GM18517 (cell line): ENCODE measurements at regions not wholly inside any gene's neighbourhood (a gene's known extent, or its start where the extent isn't known, plus 50 kb on each side); places are given as distances from the start of the nearest gene placed in this dataset.

Experiments
- ATAC-seq: cut with Tn5 transposase; IDR thresholded peaks from one replicate; pipeline ENCODE4 v1.9.1; 2021; ENCODE audit warnings: mild to moderate bottlenecking, moderate library complexity; ENCODE audit not compliant: unreplicated experiment

- ATAC-seq = no peak
These were observed 147.9 kb upstream of the CBLN2 start for GRCh38 chr18:72692086-72692485.

DNA sequence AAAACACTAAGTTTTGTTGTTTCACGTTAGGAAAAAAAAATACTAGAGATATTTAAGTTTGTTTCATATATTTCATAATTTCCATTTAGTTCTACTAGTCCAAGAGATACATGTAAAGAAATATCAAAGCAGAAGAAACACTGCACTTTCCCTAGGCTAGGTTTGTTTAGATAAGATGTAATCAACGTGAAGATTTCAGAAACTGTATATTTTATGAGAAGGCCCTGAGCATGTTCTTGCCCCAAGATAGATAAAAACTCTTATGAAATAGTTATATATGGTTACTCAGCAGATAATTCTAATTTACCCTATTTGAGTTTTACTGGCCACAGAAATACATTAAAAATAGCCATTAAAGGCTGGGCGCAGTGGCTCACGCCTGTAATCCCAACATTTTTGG lies 143.6 kb upstream of the CBLN2 start:
- no peak for ATAC-seq

GRCh38 chr18:72675394-72675793 lies 131.3 kb upstream of the CBLN2 start:
- no peak for ATAC-seq

DNA sequence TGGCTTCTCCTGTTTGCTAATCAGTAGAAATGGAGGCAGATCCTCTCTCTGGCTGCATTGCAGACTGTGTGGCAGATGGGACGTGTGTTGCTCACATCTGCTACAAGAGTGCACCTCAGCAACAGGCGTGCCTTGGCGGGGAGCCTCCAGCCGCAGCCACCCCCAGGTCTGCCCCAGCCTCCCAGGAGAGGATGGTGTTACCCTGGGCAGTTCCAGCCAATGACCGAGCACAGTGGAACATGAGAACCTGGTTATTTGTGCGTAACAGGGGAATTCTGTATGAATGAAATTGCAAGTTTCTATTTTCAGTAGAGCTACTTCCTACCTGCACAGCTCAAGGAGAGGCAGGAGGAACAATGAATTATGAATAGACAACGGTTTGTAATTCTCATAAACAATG lies 130.6 kb upstream of the CBLN2 start:
- peak; percentile 62 for ATAC-seq

- ATAC-seq = no peak
These were observed 129.1 kb upstream of the CBLN2 start for GRCh38 chr18:72673242-72673641.

GRCh38 chr18:72672364-72673184 lies 128.4 kb upstream of the CBLN2 start:
- peak; percentile 61 for ATAC-seq

DNA sequence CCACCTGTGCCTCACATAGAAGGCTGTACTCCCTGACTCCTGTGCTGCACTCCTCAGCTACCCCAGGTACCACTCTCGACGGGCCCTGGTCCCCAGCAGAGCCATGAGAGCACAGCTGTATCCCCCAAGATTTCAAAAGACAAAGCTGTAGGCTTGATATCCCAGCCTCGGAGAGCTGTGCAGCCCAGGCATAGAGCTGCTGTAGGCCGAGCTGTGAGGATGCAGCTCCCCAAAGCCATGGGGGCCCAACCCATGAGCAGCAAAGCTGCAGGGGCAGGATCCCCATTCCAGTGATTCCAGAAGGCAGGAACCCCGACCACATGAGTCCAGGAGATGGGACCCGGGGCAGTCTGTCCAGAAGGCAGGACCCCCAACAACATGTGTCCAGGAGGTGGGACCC lies 123.8 kb upstream of the CBLN2 start:
- ATAC-seq = no peak

GRCh38 chr18:72652990-72653593 lies 109.0 kb upstream of the CBLN2 start:
- no peak for ATAC-seq

DNA sequence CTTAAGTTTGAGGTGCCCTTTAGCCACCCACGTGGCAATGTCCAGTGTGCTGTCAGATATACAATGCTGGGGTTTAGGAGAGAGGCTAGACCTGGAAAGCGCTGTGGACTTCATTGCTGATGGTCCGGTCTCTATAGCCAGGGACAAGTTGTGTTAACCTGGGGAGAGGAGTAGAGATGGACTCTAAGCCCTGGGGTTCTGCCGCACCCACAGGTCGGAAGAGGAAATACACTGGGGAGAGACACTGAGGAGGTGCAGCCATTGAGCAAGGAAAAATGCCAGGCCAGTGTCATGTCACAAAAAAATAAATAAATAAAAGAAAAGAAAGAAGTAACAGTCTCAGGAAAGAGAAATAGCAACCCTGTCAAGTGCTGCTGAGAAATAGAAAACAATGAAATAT lies 106.9 kb upstream of the CBLN2 start:
- no peak for ATAC-seq

DNA sequence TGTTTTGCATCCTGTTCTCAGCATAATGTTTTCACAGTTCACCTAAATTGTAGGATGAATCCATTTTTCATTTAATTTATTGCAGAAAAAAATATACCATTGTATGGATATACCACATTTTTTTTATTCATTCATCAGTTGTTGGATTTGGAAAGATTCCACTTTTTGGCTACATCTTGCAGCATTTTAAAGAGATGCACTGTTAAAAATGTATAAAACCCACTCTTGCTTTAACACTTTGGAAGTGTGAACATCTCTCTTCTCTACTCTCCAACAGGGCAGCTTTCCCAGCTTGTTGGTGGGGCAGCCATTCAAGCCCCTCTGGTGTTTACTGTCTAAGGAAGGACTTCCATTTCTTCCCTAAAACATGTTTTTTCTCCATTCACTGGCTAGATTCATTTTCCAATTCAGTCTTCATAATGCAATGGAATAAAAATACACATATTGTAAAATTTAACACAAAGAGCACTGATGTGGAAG lies 104.4 kb upstream of the CBLN2 start:
- ATAC-seq = no peak

DNA sequence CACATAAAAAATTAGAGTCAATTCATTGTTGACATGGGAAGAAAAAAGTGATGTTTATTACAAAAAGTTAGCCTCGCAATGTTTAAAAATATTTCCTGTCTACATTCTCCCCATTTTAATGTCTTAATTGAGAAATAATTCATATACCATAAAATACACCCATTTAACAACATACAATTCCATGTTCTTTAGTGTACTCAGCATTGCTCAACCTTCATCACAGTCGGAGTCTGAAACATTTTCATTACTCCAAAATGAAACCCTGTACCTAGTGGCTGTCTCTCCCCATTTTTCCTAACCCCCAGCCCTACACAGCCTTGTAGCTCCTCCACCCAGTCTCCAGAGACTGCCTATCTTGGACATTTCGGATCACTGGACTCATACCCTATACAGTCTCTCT lies 103.9 kb upstream of the CBLN2 start:
- no peak for ATAC-seq

- no peak for ATAC-seq
These were observed 96.4 kb upstream of the CBLN2 start for GRCh38 chr18:72640557-72640956.

GRCh38 chr18:72638376-72638775 lies 94.2 kb upstream of the CBLN2 start:
- ATAC-seq = no peak

DNA sequence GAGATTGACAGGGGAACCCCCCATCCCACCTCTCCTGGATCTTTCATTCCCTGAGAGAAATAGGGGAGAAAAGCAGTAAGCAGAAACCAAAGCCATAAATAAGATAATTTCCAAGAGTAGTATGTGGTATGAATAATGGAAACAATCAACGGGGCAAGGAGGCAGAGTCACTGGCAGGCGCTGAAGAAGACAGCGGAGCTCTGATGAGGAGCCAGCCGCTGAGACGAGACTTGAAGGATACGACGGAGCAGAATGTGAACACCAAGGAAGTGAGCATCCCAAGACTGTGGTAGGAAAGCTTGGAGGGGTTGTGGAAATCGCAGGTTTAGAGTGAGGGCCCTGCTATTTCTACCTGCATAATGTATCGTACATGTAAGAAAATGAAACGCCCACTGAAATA lies 93.6 kb upstream of the CBLN2 start:
- ATAC-seq = no peak

- ATAC-seq = no peak
These were observed 93.2 kb upstream of the CBLN2 start for GRCh38 chr18:72637299-72637698.

DNA sequence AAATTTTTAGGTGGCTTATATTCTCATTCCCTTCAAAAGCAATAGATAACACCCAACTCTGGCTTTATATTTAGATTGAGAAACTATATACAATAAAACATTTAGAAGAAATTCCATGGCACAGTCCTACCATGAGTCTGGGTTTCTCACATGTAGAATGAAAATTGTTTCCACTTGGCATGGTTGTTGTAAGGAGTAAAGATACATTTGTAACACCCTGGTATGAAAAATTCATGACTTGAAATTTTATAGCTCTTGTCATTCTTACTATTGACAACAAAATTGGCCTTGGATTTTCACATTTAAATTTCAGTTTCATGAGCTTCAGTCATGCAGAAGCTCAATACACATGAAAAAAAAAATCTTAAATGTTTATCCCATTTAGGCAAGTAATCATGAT lies 92.5 kb upstream of the CBLN2 start:
- no peak for ATAC-seq

DNA sequence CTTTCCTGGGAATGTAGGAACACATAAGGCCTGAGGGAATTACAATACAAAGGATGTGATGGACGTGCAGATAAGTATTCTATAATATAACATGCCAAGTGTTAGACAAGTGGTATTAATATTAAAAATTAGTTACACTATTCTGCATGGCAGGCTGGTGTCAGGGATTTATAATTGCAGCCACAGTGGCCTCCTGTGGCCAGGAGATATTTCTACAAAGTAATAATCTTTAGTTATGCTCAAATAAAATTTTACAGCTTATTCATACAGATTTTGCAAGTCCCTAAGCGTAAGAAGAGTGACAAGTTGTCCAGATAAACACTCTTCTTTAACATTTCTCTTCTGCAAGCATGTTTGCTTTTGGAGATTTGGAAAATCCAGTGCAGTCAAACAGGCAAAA lies 90.4 kb upstream of the CBLN2 start:
- no peak for ATAC-seq

DNA sequence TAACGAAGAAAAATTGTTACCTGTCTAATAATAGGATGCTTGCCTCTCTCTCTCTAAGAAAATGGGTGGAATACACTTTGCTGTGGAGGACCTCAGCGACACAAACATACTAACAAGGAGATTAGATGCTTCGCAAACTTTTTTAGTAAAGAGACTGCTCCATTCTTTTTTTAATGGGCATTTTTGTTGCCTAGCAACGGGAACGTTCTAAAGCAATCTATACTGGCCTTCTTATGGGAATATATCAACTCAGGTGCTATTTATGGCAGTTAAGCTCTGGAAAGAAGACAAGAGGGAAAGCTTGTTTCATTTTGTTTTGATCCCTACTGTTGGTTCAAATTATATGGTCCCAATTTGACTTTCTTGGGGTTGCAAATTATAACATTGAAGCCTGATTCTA lies 86.8 kb upstream of the CBLN2 start:
- ATAC-seq = no peak

- no peak for ATAC-seq
These were observed 79.3 kb upstream of the CBLN2 start for GRCh38 chr18:72623444-72623843.

DNA sequence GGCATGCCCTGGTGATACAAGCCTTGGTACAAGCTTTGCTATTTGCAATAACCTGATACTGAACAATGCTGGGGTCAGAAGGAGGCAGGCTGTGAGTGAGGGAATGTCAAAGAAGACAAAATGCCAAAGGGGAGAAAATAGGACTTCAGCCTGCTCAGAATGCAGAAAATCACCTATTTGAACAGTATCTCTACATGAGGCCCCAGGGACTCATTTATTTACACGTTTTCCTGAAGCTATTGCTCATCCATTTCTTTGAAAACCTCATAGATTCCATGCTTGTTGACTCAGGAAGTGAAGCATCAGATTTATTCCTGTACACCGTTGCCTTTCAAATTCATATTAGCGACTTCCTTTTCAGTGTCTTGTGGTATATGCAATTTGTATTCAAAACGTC lies 69.4 kb upstream of the CBLN2 start:
- no peak for ATAC-seq

DNA sequence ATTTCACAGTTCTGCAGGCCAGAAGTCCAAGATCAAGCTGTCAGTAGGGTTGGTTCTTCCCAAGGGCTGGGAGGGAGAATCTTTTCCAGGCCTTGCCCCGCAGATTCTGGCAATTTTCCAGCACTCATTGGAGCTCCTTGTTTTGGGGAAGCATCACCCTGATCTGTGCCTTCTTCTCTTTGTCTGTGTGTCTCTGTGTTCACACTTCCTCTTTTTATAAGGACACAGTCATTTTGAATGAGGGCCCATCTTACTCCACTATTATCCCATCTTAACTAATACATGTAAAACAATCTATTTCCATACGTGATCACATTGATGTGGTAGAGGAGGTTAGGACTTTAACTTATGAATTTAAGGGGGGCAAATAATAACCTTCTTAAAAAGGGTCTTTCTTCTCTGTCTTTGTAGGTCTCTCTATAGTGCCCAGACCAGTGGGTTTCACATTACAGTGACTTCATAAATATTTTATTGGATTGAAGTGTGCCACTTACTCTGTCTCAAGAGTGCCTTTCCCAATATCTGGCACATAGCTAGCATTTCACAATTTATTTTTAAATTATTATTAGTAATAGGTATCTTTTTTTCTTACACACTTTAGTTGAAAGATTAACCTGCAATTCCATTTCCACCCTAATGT lies 68.9 kb upstream of the CBLN2 start:
- ATAC-seq = no peak

DNA sequence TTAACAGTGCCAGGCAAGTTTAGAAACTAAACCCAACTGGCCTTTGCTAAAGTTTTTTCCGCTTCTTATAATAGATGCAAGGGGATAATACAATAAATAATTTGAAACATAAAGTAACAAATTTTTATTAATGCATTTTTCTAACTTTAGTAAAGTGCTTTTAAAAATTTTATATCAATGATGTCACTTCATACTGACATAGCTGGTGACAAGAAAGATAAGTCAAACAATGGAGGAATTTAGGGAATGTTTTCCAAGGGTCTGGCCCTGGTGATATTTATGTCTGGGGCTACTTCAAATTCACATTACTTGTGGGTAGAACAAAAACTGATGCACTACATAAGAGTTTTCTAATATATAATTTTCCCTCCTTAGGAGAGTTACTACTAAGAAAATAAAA lies 61.2 kb upstream of the CBLN2 start:
- no peak for ATAC-seq
